NAMALWA (cell line): ENCODE measurements at regions not wholly inside any gene's neighbourhood (a gene's known extent, or its start where the extent isn't known, plus 50 kb on each side); places are given as distances from the start of the nearest gene placed in this dataset.

Experiments
- DNase-seq: peaks from one replicate; pipeline ENCODE4 v3.0.0-alpha.2; 2015; ENCODE audit warnings: low spot score

DNA sequence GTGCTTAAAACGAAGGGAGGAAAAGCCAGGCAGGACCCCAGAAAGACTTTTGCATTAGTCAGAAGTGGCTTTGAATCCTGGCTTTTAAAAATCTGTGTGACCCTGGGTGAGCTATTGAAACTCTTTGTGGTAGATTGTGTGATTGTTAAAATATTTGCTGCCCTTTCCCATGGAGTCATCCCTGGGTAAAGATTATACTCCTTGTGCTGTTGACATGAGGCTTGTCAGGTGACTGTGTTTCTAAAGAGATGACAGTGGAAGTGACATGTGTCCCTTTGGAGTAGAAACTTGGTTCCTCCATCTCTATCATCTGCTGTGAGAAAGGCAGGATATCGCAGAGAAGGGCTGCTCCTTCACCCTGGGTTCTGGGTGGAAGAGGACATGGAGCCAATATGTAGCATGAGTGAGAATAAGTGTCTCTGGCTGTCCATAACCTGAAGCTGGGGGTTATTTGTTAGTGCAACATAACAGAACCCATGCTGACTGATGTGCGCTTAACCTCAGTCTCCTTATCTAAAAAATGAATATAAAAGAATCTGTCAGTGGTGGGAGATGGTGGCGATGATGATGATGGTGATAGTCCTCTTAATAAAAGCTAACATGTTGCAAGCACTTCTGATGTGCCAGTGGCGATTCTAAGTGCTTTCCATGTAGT lies 187.6 kb downstream of the RHOU start:
- DNase-seq: no peak

DNA sequence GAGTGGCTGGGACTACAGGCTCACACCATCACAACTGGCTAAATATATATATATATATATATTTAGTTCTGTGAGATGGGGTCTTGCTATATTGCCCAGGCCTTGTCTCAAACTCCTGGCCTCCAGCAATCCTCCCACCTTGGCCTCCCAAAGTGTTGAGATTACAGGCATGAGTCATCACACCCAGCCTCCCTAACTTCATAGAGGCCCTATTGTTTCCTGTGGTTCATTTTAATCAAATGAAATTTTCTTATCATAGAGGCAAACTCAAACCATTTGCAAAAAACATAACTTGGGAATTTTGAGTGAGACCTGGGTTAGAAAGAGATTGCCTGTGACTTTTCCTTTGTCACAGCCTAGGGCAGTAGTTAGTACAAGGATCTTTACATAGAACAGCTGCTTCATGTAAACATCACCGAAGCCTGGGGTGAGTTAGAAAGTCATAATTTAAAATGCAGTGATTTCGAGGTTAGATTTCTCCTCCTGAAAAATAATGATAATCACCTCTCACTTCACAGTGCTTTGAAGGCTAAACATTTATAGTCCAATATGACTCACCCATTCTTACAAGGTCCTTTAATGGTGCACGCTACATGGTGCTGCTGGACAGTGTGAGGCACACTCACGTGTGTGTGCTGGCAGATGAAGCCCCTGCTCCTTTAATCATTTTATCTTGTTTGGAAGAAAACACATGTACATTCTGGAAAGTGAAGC lies 188.9 kb downstream of the RHOU start:
- no peak for DNase-seq

DNA sequence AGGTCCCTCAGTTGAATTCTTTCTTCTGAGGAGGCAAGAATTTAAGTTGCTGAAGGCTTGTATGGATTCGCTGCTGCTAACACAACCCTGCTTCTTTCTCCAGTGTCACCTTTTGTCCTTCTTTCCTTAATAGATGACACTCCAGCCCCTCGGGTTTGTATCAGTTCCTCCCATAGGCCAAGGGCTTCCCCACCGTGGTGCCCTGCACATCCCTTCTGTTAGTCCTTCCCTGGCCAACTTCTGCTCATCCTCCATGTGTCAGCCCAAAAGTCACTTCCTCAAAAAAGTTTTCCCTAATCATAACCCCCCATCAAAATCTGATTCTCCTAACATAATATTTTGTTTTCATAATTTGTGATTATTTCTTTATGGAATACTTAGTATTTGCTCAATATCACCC lies 190.4 kb downstream of the RHOU start:
- no peak for DNase-seq

DNA sequence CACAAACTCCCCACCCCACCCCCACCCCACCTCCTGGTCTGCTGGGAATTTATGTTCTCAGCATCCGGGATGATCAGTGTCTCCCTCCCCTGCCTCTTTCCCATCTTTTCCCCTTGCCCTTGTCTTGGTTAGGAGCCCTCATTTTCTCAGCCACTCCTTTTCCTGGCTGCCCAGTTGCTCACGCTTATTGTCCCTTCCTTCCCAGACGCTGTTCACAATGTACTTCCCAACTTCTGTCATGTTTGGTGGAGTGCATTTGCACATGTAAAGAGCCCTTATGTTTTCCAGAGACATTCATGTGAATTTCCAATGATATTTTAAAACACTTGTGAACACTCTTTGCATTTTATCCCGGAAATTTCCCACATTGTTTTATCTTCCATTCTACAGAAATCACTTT lies 192.1 kb downstream of the RHOU start:
- DNase-seq: no peak

DNA sequence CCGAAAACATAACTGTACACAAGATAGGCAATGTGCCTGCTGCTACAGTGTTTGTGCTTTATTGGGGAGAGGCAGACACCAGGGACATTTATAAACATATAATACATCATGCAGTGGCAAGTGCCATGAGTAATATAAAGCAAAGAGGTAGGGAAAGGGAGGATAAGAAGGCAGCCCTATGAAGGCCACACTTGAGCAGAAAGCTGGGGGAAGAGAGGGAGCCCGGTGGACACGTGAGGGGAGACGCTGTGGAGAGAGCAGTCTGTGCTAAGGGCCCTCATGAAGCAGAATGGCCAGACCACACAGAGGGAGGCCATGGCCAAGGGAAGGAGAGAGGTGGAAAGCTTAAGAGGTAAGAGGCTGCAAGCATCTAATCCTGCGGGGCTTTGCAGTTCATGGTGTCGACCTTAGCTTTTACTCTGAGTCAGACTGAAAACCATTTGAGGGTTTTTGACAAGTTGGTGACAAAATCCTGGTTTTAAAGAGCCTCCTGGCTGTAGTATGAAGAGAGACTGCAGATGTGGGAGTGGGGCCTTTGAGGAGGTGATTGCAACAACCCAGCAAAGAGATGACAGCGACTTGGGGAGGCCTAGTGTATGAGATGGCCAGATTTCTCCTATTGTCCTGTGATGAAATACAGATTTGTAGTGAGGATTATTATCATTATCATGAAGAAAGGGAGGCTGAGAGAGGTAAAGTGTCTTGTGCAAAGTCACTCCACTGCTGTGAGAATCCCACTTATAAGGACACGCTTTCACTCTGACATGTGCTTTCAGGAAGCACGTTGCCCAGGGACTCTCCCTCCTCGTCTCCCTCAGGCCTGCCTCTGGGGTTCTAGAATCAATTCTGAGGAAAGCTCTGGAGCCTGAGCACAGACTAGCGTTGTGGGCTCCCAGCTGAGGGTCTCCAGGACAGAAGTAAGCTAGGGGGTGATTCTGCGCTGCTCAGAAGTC lies 192.9 kb downstream of the RHOU start:
- no peak for DNase-seq

DNA sequence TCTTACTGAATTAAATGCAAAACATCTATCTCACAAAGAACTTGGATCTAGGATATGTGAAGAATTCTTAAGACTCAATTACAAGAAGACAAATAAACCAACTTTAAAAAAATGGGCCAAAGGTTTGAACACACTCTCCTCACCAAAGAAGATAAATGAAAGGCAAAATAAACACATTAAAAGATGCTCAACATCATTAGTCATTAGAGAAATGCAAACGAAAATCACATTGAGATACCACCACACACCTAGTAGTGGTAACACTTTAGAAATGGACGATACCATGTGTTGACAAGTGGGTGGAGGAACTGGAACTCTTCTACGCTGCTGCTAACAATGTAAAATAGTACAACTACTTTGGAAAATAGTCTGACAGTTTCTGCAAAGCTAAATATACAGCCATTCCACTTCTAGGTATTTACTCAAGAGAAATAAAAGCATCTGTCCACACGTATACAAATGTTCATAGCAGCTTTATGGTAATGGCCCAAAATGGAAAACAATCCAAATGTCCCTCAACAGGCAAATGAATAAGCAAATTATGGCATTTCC lies 194.3 kb downstream of the RHOU start:
- DNase-seq: no peak

DNA sequence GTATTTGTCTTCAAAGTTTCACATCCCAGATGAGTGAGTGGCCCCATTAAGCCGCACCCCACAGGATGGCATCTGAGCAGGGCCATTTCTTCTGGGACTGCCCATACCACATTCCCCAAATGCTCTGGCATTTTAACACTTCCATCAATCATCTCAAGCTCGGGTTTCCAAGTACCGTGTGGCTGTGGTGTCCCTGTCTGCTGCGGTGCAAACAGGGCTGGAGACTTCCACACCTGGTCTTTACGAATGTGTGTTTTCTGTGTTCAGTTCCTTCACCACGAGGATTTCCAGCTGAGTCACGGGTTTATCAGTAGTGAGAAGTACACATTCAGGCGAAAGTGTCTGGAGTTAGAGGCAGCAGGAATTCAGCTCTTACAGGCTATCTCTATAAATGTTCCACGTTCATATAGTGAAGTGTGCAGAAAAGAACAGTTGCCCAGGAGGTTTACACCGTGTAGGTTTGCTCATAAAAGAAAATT lies 195.2 kb downstream of the RHOU start:
- no peak for DNase-seq

DNA sequence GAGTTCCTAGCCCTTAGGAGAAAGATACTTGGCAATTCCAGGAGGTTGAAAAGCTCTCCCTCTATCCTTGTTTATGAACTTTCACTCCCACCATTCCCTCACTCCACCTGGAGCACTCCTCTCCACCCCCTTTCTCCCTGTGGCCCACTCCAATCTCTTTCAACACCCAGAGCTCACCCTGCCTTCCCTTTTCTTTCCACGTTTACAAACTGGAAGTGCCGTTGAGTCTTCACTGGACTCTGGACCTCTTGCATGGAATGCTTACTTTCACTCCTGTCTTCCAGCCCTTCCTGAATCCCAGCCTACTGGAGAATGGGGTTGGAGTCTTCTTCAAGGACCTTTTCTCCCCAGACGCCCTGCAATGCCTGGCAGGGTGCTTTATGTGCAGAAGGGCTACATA lies 198.5 kb downstream of the RHOU start:
- DNase-seq: no peak

DNA sequence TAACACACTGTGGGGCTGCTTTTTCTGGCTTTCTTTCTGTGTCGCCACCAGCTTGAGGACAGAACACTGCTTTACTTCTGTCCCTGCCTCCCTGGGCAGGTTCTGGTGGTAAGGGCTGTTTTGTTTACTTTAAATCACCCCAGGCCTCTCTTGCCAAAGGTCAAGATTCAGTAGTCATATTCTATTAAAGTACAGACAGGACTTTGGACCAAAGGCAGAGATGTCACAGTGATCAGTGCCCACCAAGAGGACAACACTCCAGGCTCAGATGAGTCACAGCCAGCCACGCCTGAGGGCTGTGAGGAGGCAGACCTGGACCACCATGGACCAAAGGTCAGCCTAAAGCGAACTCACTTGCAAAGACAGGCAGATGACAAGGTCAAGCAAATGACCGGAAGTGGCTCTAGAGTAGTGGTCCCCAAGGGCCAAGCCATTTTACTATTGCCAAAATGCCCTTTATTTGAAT lies 200.0 kb downstream of the RHOU start:
- no peak for DNase-seq

DNA sequence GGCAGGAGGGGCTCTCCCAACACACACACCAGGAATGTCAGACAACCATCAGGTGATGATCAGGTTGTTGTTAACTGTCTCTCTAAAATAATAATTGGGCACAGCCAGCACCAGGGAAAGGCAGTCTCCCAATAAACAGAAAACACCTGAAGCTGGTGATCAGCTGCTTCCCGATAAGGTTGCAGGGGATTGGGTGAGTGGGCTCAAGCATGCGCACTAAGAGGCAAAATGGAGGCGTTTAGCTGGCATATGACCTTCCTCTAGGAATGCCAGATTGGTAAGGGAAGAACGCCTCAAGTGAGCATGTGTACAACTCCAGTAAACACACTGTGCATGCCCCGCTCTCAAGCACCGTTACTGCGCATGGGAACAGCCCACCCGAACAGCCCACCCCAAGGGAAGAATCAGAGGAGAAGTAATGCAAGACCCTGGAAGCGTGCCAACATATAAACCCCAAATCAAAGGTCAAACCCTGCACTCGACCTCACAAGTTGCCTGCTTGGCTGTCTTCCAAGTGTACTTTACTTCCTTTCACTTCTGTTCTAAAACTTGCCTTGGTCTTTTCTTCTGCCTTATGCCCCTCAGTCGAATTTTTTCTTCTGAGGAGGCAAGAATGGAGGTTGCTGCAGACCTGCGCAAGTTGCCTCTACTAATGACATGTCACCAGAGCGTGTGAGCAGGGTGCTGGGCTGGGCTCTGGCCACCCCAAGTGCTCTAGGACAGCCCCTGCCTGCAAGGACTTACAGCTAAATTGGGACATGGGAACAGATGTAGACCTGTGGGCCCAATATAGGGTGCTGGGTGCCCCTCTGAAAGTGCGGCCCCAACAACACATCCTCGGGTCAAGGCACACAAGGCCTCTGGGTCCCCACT lies 200.8 kb downstream of the RHOU start:
- peak; percentile 18 for DNase-seq

DNA sequence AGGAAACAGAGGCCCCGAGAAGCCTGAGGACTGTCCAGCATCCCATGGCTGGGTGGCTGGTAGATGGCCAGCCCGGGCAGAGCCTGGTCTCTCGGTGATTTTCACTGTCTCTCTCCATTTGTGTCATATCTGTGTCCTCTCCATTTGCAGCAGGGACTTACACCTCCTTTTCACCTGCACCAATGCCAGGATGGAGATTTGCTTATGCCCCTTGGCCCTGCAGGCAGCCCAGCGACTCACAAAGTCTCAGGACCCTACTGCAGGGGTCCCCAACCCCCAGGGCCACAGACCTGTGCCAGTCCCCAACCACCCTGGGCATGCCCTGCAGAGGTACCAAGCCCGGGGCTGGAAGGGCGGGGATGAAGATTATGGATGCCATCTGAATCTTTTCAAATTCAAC lies 201.6 kb downstream of the RHOU start:
- no peak for DNase-seq

DNA sequence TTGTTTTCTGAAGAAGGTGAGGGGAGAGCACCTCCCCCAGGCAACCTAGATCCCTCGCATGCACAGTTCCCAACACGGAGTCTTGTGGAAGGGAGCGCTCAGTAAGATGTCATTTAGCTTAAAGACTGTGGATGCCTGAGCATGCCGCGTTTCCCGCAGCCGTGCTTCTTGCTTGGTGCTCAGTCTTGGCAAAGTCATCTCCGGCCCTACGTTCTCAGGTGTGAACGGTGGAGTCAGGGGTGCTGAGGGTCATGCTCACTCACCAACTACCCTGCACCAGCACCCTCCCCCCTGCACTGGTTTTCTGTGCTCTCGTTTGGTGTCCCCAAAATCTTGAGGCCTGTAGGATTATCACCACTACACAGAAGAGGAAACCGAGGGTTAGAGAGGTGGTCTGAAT lies 202.1 kb downstream of the RHOU start:
- no peak for DNase-seq

DNA sequence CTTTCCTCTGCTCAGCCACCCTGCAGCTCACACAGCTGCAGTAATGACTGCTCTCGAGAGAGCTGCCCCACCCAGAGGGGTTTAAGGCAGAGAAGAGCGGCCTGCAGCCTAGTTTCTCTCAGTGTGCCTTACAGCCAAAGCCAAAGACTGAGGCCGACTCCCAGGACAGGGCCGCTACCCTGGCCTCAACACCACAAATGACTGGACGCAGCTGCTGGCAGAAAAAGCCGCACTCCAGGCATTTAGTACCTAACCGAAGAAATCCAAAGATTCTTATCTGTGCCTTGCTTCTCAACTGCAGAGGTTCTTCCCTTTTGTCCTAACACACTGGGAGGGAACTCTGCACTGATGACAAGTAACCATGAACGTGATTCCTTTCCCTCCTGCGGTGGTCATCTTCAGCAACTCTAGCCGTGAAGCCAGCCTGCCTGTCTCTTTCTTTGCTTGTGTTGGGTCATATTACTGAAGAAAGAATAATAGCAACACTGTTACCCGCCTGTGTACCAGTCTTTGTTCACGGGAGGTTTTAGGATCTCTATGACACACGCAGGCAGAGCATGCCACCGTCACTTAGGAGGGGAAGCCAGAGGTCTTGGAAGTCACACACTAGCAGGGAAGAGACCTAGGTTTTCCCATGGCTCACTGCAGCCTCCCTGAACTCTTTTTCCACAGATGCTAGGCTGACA lies 202.7 kb downstream of the RHOU start:
- no peak for DNase-seq

DNA sequence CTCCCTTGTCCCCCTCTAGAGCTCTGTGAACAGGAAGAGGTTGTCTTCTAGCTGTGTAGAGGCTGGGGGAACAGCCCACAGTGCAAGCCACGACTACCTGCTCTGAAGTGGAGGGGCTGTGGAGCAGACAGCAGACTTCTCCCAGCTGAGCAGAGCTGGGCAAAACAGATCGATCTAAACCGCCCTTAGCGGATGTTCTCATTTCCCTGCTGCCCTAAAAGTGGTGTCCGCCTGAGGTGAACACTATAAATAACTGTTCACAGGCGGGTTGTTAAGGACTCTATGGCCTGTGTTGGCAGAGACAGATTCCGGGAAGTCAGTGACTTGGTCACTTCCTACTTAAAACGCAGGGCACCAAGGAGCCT lies 203.2 kb downstream of the RHOU start:
- no peak for DNase-seq

DNA sequence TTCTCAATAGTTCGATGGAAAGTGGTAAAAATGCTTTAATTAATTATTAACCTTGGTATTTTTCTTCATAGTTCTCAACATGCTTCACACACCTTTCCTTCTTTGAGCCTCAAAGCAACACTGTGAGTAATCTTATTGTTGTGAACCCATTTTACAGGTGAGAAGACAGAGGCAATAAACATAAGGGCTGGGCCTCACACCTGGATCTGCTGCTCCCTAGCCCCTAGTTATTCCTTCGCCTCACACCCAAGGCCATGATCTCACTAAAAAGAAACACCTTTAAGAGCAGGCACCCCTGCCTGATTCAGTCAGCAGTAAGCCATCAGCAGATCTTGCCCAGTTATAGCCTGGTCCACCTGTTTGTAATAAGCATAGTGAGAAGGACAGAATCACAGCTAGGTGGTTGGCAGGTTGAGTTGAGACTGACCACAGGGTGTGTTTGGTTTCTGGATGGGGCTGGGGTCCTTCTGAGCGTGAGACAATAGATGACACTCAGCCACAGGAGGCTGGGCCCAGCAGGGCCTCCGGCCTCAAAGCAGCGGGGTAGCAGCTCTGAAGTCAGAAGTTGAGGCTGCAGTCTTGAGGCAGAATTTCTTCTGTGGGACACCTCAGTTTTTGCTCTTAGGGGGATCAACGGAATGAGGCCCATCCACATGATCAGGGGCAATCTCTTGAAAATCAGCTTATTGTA lies 203.9 kb downstream of the RHOU start:
- no peak for DNase-seq

DNA sequence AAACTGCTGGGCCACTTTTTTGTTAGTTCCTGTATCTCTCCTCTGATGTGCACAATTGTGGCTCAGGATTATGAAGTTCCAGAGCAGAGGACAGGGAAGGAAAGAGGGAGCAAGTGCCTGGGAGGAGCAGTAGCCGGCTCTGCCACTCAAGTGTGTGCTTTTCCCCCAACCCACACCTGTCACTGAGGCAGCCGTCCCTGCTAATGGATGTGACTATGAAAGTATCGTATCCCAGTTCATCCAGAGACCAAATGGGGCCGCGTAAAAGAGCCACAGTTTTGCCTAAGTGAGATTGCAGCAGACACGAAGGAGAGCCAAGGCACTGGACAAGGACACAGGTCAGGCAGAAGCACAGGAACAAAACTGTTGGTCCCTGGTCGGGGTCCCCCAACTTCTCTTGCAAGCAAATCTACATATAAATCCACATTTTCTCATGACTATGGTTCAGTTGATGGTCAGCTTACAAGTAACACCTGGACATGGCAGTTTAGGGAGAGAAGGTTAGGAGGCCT lies 204.7 kb downstream of the RHOU start:
- no peak for DNase-seq

DNA sequence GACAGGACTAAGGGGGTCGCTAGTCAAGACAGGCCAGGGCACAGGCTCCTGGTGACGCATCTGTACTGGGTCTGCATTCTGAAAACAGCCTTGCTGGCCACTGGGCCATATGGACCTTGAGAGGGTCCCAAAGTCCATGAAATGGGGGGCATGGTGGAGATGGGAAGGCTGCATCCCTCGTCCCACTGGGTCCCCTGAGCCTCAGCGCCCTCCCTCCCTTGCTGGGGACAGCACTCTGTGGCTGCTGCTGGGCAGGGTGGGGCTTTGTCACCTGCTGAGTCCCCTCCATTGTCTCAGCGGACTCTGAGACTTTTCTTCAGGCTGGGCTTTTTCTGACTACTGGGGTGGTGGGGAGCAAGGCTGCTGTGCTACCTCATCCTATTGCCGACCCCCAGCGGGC lies 205.2 kb downstream of the RHOU start:
- no peak for DNase-seq

DNA sequence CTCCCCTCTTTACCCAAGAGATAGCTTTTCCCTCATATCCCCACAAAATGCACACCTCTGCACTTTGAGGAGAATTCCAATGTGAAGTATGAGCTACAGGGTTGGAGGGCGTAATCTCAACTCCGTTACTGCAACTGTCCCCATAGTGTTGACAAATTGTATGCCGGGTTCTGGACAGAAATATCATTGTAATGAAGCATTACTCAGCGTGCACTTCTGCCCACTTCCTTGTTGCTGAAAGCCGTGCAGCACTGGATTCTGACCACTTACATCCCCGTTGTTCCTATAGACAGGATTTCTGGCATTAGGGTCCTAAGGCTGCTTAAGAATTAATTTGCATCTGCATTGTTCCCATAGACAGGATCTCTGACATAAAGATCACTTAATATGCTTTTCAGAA lies 205.6 kb downstream of the RHOU start:
- DNase-seq: no peak

DNA sequence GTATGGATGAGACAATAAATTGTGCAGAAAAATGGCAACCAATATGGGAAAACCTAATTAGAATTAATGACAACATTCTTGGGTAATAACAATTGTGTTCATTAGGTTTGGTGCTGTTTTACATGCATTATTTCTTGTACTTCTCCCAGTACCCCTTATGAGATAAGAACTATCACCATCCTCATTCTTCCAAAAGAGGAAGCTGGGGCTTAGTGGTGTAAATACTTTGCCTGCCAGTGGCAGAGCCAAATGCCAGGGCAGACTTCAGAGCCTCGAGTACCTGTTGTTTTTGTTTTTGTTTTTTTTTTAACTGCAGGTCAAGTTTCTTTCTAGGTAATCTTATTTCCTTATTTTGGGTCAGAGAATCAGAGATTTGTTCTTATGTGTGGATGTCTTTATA lies 206.4 kb downstream of the RHOU start:
- DNase-seq: no peak

DNA sequence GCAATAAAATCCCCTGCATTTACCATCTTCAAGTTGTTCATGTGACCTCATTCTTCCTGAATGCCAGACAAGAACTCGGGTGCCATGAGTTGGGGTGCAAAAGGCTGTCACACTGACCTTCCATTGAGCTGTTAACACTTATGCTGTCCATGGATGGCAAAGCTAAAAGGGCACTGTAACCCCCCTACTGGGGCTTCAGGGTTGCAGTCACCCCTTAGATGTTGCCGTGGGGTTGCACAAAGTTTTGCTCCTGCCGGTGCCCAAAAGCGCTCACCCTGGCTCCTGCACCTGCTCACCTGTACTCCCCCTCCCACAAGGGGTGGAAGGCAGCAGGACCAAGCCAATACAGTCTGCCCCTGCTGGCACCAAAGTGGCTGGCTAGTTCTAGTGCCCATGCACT lies 208.2 kb downstream of the RHOU start:
- no peak for DNase-seq
